SK-N-SH treated with all-trans-retinoic acid at 6 μM for 48 hours (cell line): ENCODE measurements at regions not wholly inside any gene's neighbourhood (a gene's known extent, or its start where the extent isn't known, plus 50 kb on each side); places are given as distances from the start of the nearest gene placed in this dataset.

Experiments
- ARNTL ChIP-seq: fragments of 450-650 bp; formaldehyde crosslinking; IDR thresholded peaks from 2 replicates; pipeline ENCODE4 v1.5.0; 2020; ENCODE audit warnings: low read depth, mild to moderate bottlenecking, moderate library complexity, borderline replicate concordance
- CSRNP3 ChIP-seq: fragments of 250-450 bp; sonication (Bioruptor Pico); IDR thresholded peaks from 2 replicates; pipeline ENCODE4 v1.5.1; 2021; ENCODE audit warnings: mild to moderate bottlenecking, moderate library complexity
- OSR1 ChIP-seq: fragments of 250-450 bp; sonication (Bioruptor Pico); IDR thresholded peaks from 2 replicates; pipeline ENCODE4 v1.8.0; 2022; ENCODE audit warnings: moderate library complexity, mild to moderate bottlenecking, inconsistent platforms
- PATZ1 ChIP-seq: fragments of 250-450 bp; sonication (Bioruptor Pico); IDR thresholded peaks from 2 replicates; pipeline ENCODE4 v1.8.0; 2020; ENCODE audit warnings: mild to moderate bottlenecking, moderate library complexity, borderline replicate concordance
- POU6F1 ChIP-seq: fragments of 250-450 bp; sonication (Bioruptor Pico); IDR thresholded peaks from 2 replicates; pipeline ENCODE4 v1.8.0; 2021; ENCODE audit warnings: low read depth, mild to moderate bottlenecking, moderate library complexity, borderline replicate concordance
- RARB ChIP-seq: fragments of 250-450 bp; sonication (Bioruptor Pico); IDR thresholded peaks from 2 replicates; pipeline ENCODE4 v1.8.0; 2021; ENCODE audit warnings: mild to moderate bottlenecking, moderate library complexity
- ZC3H10 ChIP-seq: fragments of 250-450 bp; sonication (Bioruptor Pico); IDR thresholded peaks from 2 replicates; pipeline ENCODE4 v1.5.1; 2021; ENCODE audit warnings: mild to moderate bottlenecking, moderate library complexity
- ZNF565 ChIP-seq: fragments of 450-650 bp; formaldehyde crosslinking; conservative IDR thresholded peaks from 2 replicates; pipeline ENCODE4 v1.5.0; 2020; ENCODE audit warnings: low read depth, mild to moderate bottlenecking, moderate library complexity
- ZNF70 ChIP-seq: fragments of 450-650 bp; formaldehyde crosslinking; IDR thresholded peaks from 2 replicates; pipeline ENCODE4 v1.5.0; 2020; ENCODE audit warnings: mild to moderate bottlenecking, moderate library complexity

- TF ChIP-seq RARB (no peak), ZC3H10 (CRISPR knock-in tag) (no peak), POU6F1 (no peak), ZNF565 (CRISPR knock-in tag) (no peak), ARNTL (CRISPR knock-in tag) (no peak), OSR1 (CRISPR knock-in tag) (no peak), PATZ1 (no peak), CSRNP3 (no peak), ZNF70 (no peak)
These were observed 209.8 kb upstream of the RAG2 start for GRCh38 chr11:36807871-36808270.
